Omental fat pad (tissue), 3 donors: ENCODE measurements at regions not wholly inside any gene's neighbourhood (a gene's known extent, or its start where the extent isn't known, plus 50 kb on each side); places are given as distances from the start of the nearest gene placed in this dataset.

Experiments
- ATAC-seq: fragments of 150-250 bp; one replicate; pipeline ENCODE4 v1.9.1; 2016; ENCODE audit warnings: mild to moderate bottlenecking, moderate library complexity; ENCODE audit not compliant: low FRiP score
- DNase-seq: peaks from one replicate; pipeline ENCODE4 v3.0.0-alpha.2; 2019; ENCODE audit warnings: low spot score
- CTCF ChIP-seq, 3 donors: fragments of 450-650 bp; IDR thresholded peaks; one replicate each; pipeline ENCODE4 v1.5.1; 2016 to 2017; ENCODE audit warnings: antibody characterized with exemption in 3 of 3, mild to moderate bottlenecking in 3 of 3, moderate library complexity in 2 of 3

- ATAC-seq = no peak
- no peak for TF ChIP-seq CTCF (IDR thresholded peaks at IDR 0.05)
- DNase-seq = no peak
Observed at GRCh38 chr12:67515679-67516340, 132.7 kb upstream of the DYRK2 start.

- peak; percentile 90 for ATAC-seq
- no peak for TF ChIP-seq CTCF (IDR thresholded peaks at IDR 0.05)
Observed at GRCh38 chr12:67517181-67517887, 131.2 kb upstream of the DYRK2 start.

GRCh38 chr12:67519484-67520433, 128.8 kb upstream of the DYRK2 start:
- no peak for DNase-seq
- TF ChIP-seq CTCF (IDR thresholded peaks at IDR 0.05) = no peak
- no peak for ATAC-seq

More at GRCh38 chr12:67517181-67517887, 131.2 kb upstream of the DYRK2 start:
- DNase-seq = peak; percentile 33

GRCh38 chr12:67520606-67521005, 127.9 kb upstream of the DYRK2 start:
- ATAC-seq = no peak
- no peak for TF ChIP-seq CTCF (IDR thresholded peaks at IDR 0.05)

GRCh38 chr12:67522222-67522621, 126.3 kb upstream of the DYRK2 start:
- DNase-seq (no peak), ATAC-seq (no peak)
- TF ChIP-seq CTCF (IDR thresholded peaks at IDR 0.05) = no peak

More at GRCh38 chr12:67520606-67521005, 127.9 kb upstream of the DYRK2 start:
- no peak for DNase-seq

GRCh38 chr12:67523538-67523937, 125.0 kb upstream of the DYRK2 start:
- DNase-seq (no peak), ATAC-seq (no peak)
- no peak for TF ChIP-seq CTCF (IDR thresholded peaks at IDR 0.05)
